Aorta (tissue), 5 donors: ENCODE measurements at regions not wholly inside any gene's neighbourhood (a gene's known extent, or its start where the extent isn't known, plus 50 kb on each side); places are given as distances from the start of the nearest gene placed in this dataset.

Source experiments
- ATAC-seq: fragments of 200-7000 bp; cut with Tn5 transposase; one replicate; pipeline ENCODE4 v1.9.1; 2022; ENCODE audit warnings: moderate library complexity; ENCODE audit not compliant: low FRiP score
- DNase-seq, 2 donors: peaks; one replicate each; pipeline ENCODE4 v3.0.0-alpha.2; 2020
- H3K27ac ChIP-seq, 2 donors: one replicate each; pipeline ENCODE4 v1.5.1; 2013; ENCODE audit warnings: low read length in 2 of 2, mild to moderate bottlenecking in 2 of 2, moderate library complexity in 2 of 2, control low read depth in 1 of 2, inconsistent platforms in 1 of 2, low read depth in 1 of 2
- H3K27me3 ChIP-seq, 2 donors: one replicate each; pipeline ENCODE4 v1.6.1; 2013; ENCODE audit warnings: control low read depth in 1 of 2, low read length in 1 of 2, mild to moderate bottlenecking in 1 of 2, moderate library complexity in 1 of 2; ENCODE audit not compliant: insufficient read depth in 2 of 2, control insufficient read depth in 1 of 2
- H3K36me3 ChIP-seq, 2 donors: one replicate each; pipeline ENCODE4 v1.6.1; 2013; ENCODE audit warnings: control low read depth in 1 of 2, low read length in 1 of 2, mild to moderate bottlenecking in 1 of 2; ENCODE audit not compliant: insufficient read depth in 2 of 2, control insufficient read depth in 1 of 2
- H3K4me1 ChIP-seq, 2 donors: one replicate each; pipeline ENCODE4 v1.6.1; 2013; ENCODE audit warnings: low read length in 2 of 2, control low read depth in 1 of 2, mild to moderate bottlenecking in 1 of 2, moderate library complexity in 1 of 2; ENCODE audit not compliant: insufficient read depth in 2 of 2, control insufficient read depth in 1 of 2
- H3K4me3 ChIP-seq, 2 donors: one replicate each; pipeline ENCODE4 v1.5.1; 2013; ENCODE audit warnings: low read length in 2 of 2, control low read depth in 1 of 2, mild to moderate bottlenecking in 1 of 2
- H3K9me3 ChIP-seq: one replicate; pipeline ENCODE4 v1.6.1; 2013; ENCODE audit warnings: mild to moderate bottlenecking, low read length; ENCODE audit not compliant: control insufficient read depth
- WGBS, 2 donors: extraction: QIAGEN DNeasy Blood & Tissue Kit; methylation state at CpG; one replicate each; pipeline ENCODE4 v1.1.7; 2013; 5-methylcytosine and 5-hydroxymethylcytosine counted together
- intact Hi-C, 2 donors: fragments of 100-400 bp; cut with DNase I; formaldehyde crosslinking; loops; one replicate each; pipeline versions ENCODE4 v1.14.2 to v1.15.0; 2022
- donor health status: healthy with polysubstance abuse.
- donor health status: Bipolar disorder and iron deficiency.
- donor health status: DM: no; HTN: no; CAD: no.
- donor health status: DM: no; HTN: no; CAD: no.
- donor health status: DM: yes; HTN: yes; CAD: no.

DNA sequence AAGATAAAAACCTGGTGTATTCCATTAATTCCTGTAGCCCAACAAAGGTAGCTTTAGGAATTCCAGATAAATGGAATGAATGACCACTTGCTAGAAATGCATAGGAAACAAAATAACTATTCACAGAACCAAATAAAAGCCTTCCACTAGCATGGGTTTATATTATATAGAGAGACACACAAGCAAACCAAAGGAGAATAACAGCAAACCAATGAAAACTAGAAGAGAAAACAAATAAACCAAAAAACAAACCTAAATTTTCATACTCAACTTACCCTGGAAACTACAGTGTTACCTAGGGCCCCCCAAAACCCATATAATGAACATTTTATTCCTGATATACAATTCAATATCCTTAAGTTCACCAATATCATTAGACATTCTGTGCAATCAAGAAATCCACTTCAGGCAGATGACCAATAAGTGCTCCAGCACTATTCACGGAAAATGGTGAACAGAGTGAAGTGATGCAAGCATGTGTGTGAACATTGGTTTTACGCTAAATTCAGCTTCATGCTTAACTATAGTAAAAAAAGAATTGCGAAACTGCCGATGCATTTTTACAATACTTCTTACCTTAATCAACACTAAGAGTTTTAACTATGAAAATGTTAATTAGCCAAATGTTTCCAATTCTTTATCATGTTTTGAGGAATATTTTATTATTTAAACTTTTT, 1108.4 kb upstream of the TMEM132C start:
- ATAC-seq: no peak
- Histone ChIP-seq H3K27me3 (no peaks in the 10 kb centered on the region), H3K27ac (no peak overlapping the region), H3K36me3 (no peaks in the 10 kb centered on the region), H3K4me1 (no peaks in the 10 kb centered on the region), H3K4me3 (no peak overlapping the region), H3K9me3 (no peaks in the 10 kb centered on the region)
- intact Hi-C loops: no loop called here
- 92 to 95% methylated on average over 4 of the region's 4 CpGs for WGBS, 2 donors
- DNase-seq: no peak

- Histone ChIP-seq H3K36me3 (no peaks in the 10 kb centered on the region), H3K4me1 (no peaks in the 10 kb centered on the region), H3K27ac (no peak overlapping the region), H3K27me3 (no peaks in the 10 kb centered on the region), H3K4me3 (no peak overlapping the region), H3K9me3 (no peaks in the 10 kb centered on the region)
- 97 to 100% methylated on average over 2 of the region's 2 CpGs for WGBS, 2 donors
- intact Hi-C loops: no loop called here
- no peak for ATAC-seq
- DNase-seq: no peak
These were observed 1105.5 kb upstream of the TMEM132C start for GRCh38 chr12:127161466-127161865.

DNA sequence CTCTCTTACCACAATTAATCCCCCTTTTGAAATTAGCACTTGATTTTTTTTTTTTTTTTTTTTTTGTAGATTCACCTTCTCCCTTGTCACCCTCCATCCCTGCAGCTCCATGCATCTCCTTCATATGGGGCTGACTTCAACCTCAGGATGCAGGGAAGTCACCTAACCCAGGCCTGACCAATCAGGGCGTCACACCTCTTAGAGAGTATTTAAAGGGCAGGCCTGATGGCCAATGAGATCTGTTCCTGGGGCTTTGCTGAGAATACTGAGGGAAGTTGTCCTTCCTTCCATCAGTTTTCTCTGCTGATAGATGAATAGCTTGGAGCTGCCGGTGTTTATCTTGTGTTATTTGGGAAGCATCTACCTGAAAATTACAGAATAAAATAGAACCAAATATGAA, 1104.7 kb upstream of the TMEM132C start:
- no peak overlapping the region for H3K27ac ChIP-seq
- H3K4me1 ChIP-seq: no peaks in the 10 kb centered on the region
- 88 to 90% methylated on average over 2 of the region's 2 CpGs for WGBS, 2 donors
- H3K4me3 ChIP-seq: no peak overlapping the region
- H3K9me3 ChIP-seq: no peaks in the 10 kb centered on the region
- H3K36me3 ChIP-seq: no peaks in the 10 kb centered on the region
- no peak for ATAC-seq
- intact Hi-C loops: no loop called here
- H3K27me3 ChIP-seq: no peaks in the 10 kb centered on the region
- DNase-seq: no peak

DNA sequence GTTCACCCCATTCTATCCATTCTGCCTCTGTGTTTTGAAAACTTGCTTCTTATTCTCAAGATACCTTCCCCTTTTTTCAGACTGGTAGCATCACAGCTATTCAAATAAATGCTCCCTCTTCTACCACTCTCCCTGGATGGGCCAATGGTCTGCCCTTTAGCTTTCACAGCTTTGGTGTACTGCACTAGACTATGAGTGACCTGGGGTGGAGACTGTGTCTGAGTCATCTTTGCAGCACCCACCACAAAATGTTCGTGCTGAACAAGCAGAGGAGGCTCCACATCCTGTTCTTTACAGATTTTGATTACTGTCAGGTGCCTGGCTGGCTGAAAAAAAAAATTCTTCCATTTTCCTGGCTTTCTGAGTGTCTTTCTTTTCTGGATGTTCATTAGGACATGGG, 1104.1 kb upstream of the TMEM132C start:
- DNase-seq (no peak), ATAC-seq (no peak)
- no peaks in the 10 kb centered on the region for H3K9me3 ChIP-seq
- 26 to 27% methylated on average over 1 of the region's 1 CpG for WGBS, 2 donors
- no peaks in the 10 kb centered on the region for H3K4me1 ChIP-seq
- no peaks in the 10 kb centered on the region for H3K27me3 ChIP-seq
- no peaks in the 10 kb centered on the region for H3K36me3 ChIP-seq
- intact Hi-C loops: no loop called here
- H3K4me3 ChIP-seq: no peak overlapping the region
- H3K27ac ChIP-seq: no peak overlapping the region

DNA sequence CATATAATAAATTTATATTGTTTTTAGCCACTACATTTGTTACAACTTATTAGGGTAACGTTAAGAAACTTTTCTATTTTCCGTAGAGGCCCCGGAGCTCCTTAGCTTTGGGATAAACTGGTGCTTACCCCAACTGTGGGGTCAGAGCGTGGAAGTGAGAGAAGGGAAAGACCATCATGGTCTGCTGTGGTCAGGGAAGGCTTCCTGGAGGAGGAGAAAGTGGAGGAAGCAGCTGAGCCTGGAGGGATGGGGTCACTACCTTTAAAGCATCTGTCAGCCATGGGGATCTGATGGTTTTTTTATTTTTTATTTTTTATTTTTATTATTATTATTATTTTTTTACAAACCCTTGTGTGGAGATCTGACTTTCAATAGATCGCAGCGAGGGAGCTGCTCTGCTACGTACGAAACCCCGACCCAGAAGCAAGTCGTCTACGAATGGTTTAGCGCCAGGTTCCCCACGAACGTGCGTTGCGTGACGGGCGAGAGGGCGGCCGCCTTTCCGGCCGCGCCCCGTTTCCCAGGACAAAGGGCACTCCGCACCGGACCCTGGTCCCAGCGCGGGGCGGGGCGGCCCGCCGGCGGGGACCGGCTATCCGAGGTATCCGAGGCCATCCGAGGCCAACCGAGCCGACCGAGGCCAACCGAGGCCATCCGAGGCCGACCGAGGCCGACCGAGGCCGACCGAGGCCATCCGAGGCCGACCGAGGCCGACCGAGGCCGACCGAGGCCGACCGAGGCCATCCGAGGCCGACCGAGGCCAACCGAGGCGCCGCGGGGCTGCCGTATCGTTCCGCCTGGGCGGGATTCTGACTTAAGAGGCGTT, 1101.2 kb upstream of the TMEM132C start:
- peak overlapping the region; percentile 6 to 38 for H3K4me3 ChIP-seq
- H3K27me3 ChIP-seq: no peaks in the 10 kb centered on the region
- no peaks in the 10 kb centered on the region for H3K36me3 ChIP-seq
- intact Hi-C loops: no loop called here
- H3K4me1 ChIP-seq: no peaks in the 10 kb centered on the region
- DNase-seq (peak; percentile 86 to 92), ATAC-seq (peak; percentile 91)
- H3K9me3 ChIP-seq: no peaks in the 10 kb centered on the region
- 8% methylated on average over 69 of the region's 69 CpGs for whole genome bisulfite sequencing, 2 donors
- H3K27ac ChIP-seq: no peak overlapping the region

GRCh38 chr12:127169321-127170181, 1097.4 kb upstream of the TMEM132C start:
- Histone ChIP-seq H3K27me3 (no peaks in the 10 kb centered on the region), H3K4me1 (no peaks in the 10 kb centered on the region), H3K36me3 (no peaks in the 10 kb centered on the region), H3K9me3 (peaks cover 2% of the 10 kb centered on the region), H3K4me3 (no peak overlapping the region), H3K27ac (no peak overlapping the region)
- ATAC-seq: no peak
- intact Hi-C loops: no loop called here
- 79 to 82% methylated on average over 15 of the region's 15 CpGs for WGBS, 2 donors
- DNase-seq: no peak

- intact Hi-C loops: no loop called here
- 66 to 74% methylated on average over 7 of the region's 7 CpGs for WGBS, 2 donors
- DNase-seq (no peak), ATAC-seq (no peak)
- Histone ChIP-seq H3K27me3 (no peaks in the 10 kb centered on the region), H3K4me3 (no peak overlapping the region), H3K4me1 (no peaks in the 10 kb centered on the region), H3K36me3 (no peaks in the 10 kb centered on the region), H3K27ac (no peak overlapping the region), H3K9me3 (peaks cover 2% of the 10 kb centered on the region)
These were observed 1096.5 kb upstream of the TMEM132C start for GRCh38 chr12:127170226-127171180.

GRCh38 chr12:127172861-127173260, 1094.1 kb upstream of the TMEM132C start:
- WGBS, 2 donors: 94% methylated on average over 4 of the region's 4 CpGs

More at GRCh38 chr12:127172861-127173260, 1094.1 kb upstream of the TMEM132C start:
- Histone ChIP-seq H3K4me3 (no peak overlapping the region), H3K4me1 (no peaks in the 10 kb centered on the region), H3K9me3 (peaks cover 9% of the 10 kb centered on the region), H3K27me3 (peaks cover 0 to 2% of the 10 kb centered on the region in 2 donors), H3K27ac (no peak overlapping the region), H3K36me3 (no peaks in the 10 kb centered on the region)
- DNase-seq: no peak
- no peak for ATAC-seq
- intact Hi-C loops: no loop called here
